H9 (cell line): ENCODE measurements at regions not wholly inside any gene's neighbourhood (a gene's known extent, or its start where the extent isn't known, plus 50 kb on each side); places are given as distances from the start of the nearest gene placed in this dataset.

Experiments
- DNase-seq: peaks from one replicate; pipeline ENCODE4 v3.0.0-alpha.2; 2017
- H2AFZ ChIP-seq: one replicate; pipeline ENCODE4 v1.6.1; 2013; ENCODE audit warnings: mild to moderate bottlenecking, low read length, control low read depth, moderate library complexity
- H2AK5ac ChIP-seq: 2 replicates; pipeline ENCODE4 v1.6.1; 2013; ENCODE audit warnings: low read length, control low read depth, mixed read lengths; ENCODE audit not compliant: insufficient read length
- H2BK120ac ChIP-seq: one replicate; pipeline ENCODE4 v1.6.1; 2013; ENCODE audit warnings: low read depth, mild to moderate bottlenecking, low read length, control low read depth, inconsistent platforms; ENCODE audit not compliant: poor library complexity, severe bottlenecking
- H2BK12ac ChIP-seq: 2 replicates; pipeline ENCODE4 v1.6.1; 2013; ENCODE audit warnings: low read length, control low read depth, mixed read lengths, low read depth; ENCODE audit not compliant: insufficient read length
- H2BK15ac ChIP-seq: 2 replicates; pipeline ENCODE4 v1.6.1; 2013; ENCODE audit warnings: low read depth, low read length, control low read depth
- H2BK20ac ChIP-seq: one replicate; pipeline ENCODE4 v1.6.1; 2013; ENCODE audit warnings: low read depth, mild to moderate bottlenecking, low read length, control low read depth, inconsistent platforms; ENCODE audit not compliant: poor library complexity, severe bottlenecking
- H2BK5ac ChIP-seq: 2 replicates; pipeline ENCODE4 v1.6.1; 2013; ENCODE audit warnings: low read length, control low read depth, mixed read lengths; ENCODE audit not compliant: insufficient read length
- H3K14ac ChIP-seq: 2 replicates; pipeline ENCODE4 v1.6.1; 2013; ENCODE audit warnings: low read length, control low read depth; ENCODE audit not compliant: insufficient read depth
- H3K18ac ChIP-seq: 2 replicates; pipeline ENCODE4 v1.6.1; 2013; ENCODE audit warnings: low read depth, mild to moderate bottlenecking, mixed read lengths, low read length, control low read depth; ENCODE audit not compliant: insufficient read length
- H3K23ac ChIP-seq: 2 replicates; pipeline ENCODE4 v1.6.1; 2013; ENCODE audit warnings: low read length, control low read depth, mixed read lengths, low read depth; ENCODE audit not compliant: insufficient read length
- H3K23me2 ChIP-seq: 2 replicates; pipeline ENCODE4 v1.6.1; 2013; ENCODE audit warnings: low read depth, mild to moderate bottlenecking, mixed read lengths, low read length, control low read depth; ENCODE audit not compliant: insufficient read length, poor library complexity, severe bottlenecking
- H3K27ac ChIP-seq: 2 replicates; pipeline ENCODE4 v1.5.1; 2013; ENCODE audit warnings: low read length, control low read depth, mixed read lengths, low read depth; ENCODE audit not compliant: insufficient read length
- H3K27me3 ChIP-seq: 2 replicates; pipeline ENCODE4 v1.6.1; 2013; ENCODE audit warnings: low read length, control low read depth, inconsistent platforms; ENCODE audit not compliant: insufficient read depth
- H3K4ac ChIP-seq: 2 replicates; pipeline ENCODE4 v1.6.1; 2013; ENCODE audit warnings: low read depth, mild to moderate bottlenecking, control low read depth, inconsistent platforms, low read length, moderate library complexity
- H3K4me1 ChIP-seq: 2 replicates; pipeline ENCODE4 v1.6.1; 2013; ENCODE audit warnings: low read length, control low read depth, inconsistent platforms; ENCODE audit not compliant: insufficient read depth
- H3K4me2 ChIP-seq: 2 replicates; pipeline ENCODE4 v1.6.1; 2013; ENCODE audit warnings: low read length, control low read depth, mixed read lengths; ENCODE audit not compliant: insufficient read length, insufficient read depth
- H3K56ac ChIP-seq: 2 replicates; pipeline ENCODE4 v1.6.1; 2013; ENCODE audit warnings: low read depth, mild to moderate bottlenecking, mixed read lengths, low read length, control low read depth; ENCODE audit not compliant: insufficient read length
- H3K79me1 ChIP-seq: 2 replicates; pipeline ENCODE4 v1.6.1; 2013; ENCODE audit warnings: low read depth, mild to moderate bottlenecking, moderate library complexity, low read length, control low read depth, inconsistent platforms; ENCODE audit not compliant: insufficient read depth, poor library complexity, severe bottlenecking
- H3K79me2 ChIP-seq: 2 replicates; pipeline ENCODE4 v1.6.1; 2013; ENCODE audit warnings: low read length, control low read depth, inconsistent platforms; ENCODE audit not compliant: insufficient read depth
- H3K9ac ChIP-seq: 2 replicates; pipeline ENCODE4 v1.6.1; 2013; ENCODE audit warnings: low read length, control low read depth, mixed read lengths; ENCODE audit not compliant: insufficient read length; ENCODE audit errors: extremely low read depth
- H3K9me3 ChIP-seq: one replicate; pipeline ENCODE4 v1.6.1; 2013; ENCODE audit warnings: low read depth, low read length, inconsistent platforms; ENCODE audit not compliant: control insufficient read depth
- H3T11ph ChIP-seq: one replicate; pipeline ENCODE4 v1.6.1; 2013; ENCODE audit warnings: mild to moderate bottlenecking, low read length, control low read depth, inconsistent platforms
- H4K20me1 ChIP-seq: one replicate; pipeline ENCODE4 v1.6.1; 2013; ENCODE audit not compliant: control insufficient read depth, insufficient read length, insufficient read depth
- H4K5ac ChIP-seq: 2 replicates; pipeline ENCODE4 v1.6.1; 2013; ENCODE audit warnings: low read depth, mild to moderate bottlenecking, mixed read lengths, low read length, control low read depth; ENCODE audit not compliant: insufficient read length
- H4K8ac ChIP-seq: replicated peaks from 2 replicates; pipeline ENCODE4 v1.6.1; 2013; ENCODE audit warnings: low read length, control low read depth, mixed read lengths, low read depth; ENCODE audit not compliant: insufficient read length
- H4K91ac ChIP-seq: 2 replicates; pipeline ENCODE4 v1.6.1; 2013; ENCODE audit warnings: low read depth, mild to moderate bottlenecking, moderate library complexity, mixed read lengths, low read length, control low read depth; ENCODE audit not compliant: insufficient read length
- H3K27ac Mint-ChIP-seq, 3 experiments: 2 replicates in 2 of 3; 3 replicates in 1 of 3; pipeline ENCODE4 v1.8.0; 2020 to 2021; ENCODE audit warnings: mixed read lengths in 3 of 3, mild to moderate bottlenecking in 1 of 3, moderate library complexity in 1 of 3
- H3K27me3 Mint-ChIP-seq: 2 replicates; pipeline ENCODE4 v1.8.0; 2021; ENCODE audit warnings: low read depth, mild to moderate bottlenecking, moderate library complexity, mixed read lengths
- H3K36me3 Mint-ChIP-seq, 3 experiments: 2 replicates in 2 of 3; 3 replicates in 1 of 3; pipeline ENCODE4 v1.8.0; 2020 to 2021; ENCODE audit warnings: low read depth in 3 of 3, mixed read lengths in 3 of 3; ENCODE audit not compliant: insufficient read depth in 1 of 3
- H3K4me1 Mint-ChIP-seq, 2 experiments: 2 replicates each; pipeline ENCODE4 v1.8.0; 2020; ENCODE audit warnings: mixed read lengths in 2 of 2
- H3K4me3 Mint-ChIP-seq, 2 experiments: 2 replicates in 1 of 2; 3 replicates in 1 of 2; pipeline ENCODE4 v1.8.0; 2020 to 2021; ENCODE audit warnings: mild to moderate bottlenecking in 2 of 2, mixed read lengths in 2 of 2, moderate library complexity in 1 of 2
- H3K9me3 Mint-ChIP-seq, 2 experiments: 2 replicates in 1 of 2; 3 replicates in 1 of 2; pipeline ENCODE4 v1.8.0; 2020; ENCODE audit warnings: mild to moderate bottlenecking in 2 of 2, mixed read lengths in 2 of 2, moderate library complexity in 1 of 2
- CTCF ChIP-seq: fragments of 200-600 bp; sonication (generic); conservative IDR thresholded peaks from 3 replicates; pipeline ENCODE4 v1.8.0; 2021; ENCODE audit warnings: antibody characterized with exemption, mild to moderate bottlenecking
- WGBS: extraction: QIAGEN DNeasy Blood & Tissue Kit; methylation state at CpG from one replicate; pipeline ENCODE4 v1.1.7; 2013; ENCODE audit warnings: missing lambda C conversion rate, low lambda C conversion rate, mixed read lengths; ENCODE audit not compliant: insufficient read length; ENCODE audit errors: extremely low coverage; 5-methylcytosine and 5-hydroxymethylcytosine counted together

GRCh38 chr1:220473440-220473839 is 54.5 kb upstream of the MARK1 start:
- no peak overlapping the region for H3K9ac ChIP-seq
- no peak overlapping the region for H3K27ac ChIP-seq
- no peak overlapping the region for H3K4me2 ChIP-seq
- H3T11ph ChIP-seq: no peak overlapping the region
- no peak overlapping the region for H2BK15ac ChIP-seq
- no peak overlapping the region for H3K14ac ChIP-seq
- no peak overlapping the region for H4K8ac ChIP-seq
- H4K5ac ChIP-seq: no peak overlapping the region
- Mint-ChIP-seq H3K36me3 (peaks cover 0 to 4% (median 0%) of the 10 kb centered on the region in 3 experiments; a peak in 2 of 7 replicates), H3K27me3 (no peaks in the 10 kb centered on the region), H3K4me1 (no peaks in the 10 kb centered on the region), H3K4me3 (no peak overlapping the region), H3K9me3 (peaks cover 10 to 12% of the 10 kb centered on the region in 2 experiments; a peak in 4 of 5 replicates), H3K27ac (no peak overlapping the region)
- no peak for TF ChIP-seq CTCF
- H3K23ac ChIP-seq: no peak overlapping the region
- no peak overlapping the region for H3K56ac ChIP-seq
- H2AFZ ChIP-seq: no peak overlapping the region
- DNase-seq: no peak
- H2AK5ac ChIP-seq: no peak overlapping the region
- no peak overlapping the region for H3K4ac ChIP-seq
- H3K4me1 ChIP-seq: no peaks in the 10 kb centered on the region
- H2BK20ac ChIP-seq: no peak overlapping the region
- H2BK5ac ChIP-seq: no peak overlapping the region
- H3K23me2 ChIP-seq: no peaks in the 10 kb centered on the region
- H3K79me1 ChIP-seq: no peaks in the 10 kb centered on the region
- H4K20me1 ChIP-seq: no peaks in the 10 kb centered on the region
- no peaks in the 10 kb centered on the region for H3K79me2 ChIP-seq
- H4K91ac ChIP-seq: no peak overlapping the region
- no peaks in the 10 kb centered on the region for H3K9me3 ChIP-seq
- WGBS: no CpG with 5 or more reads among the region's 2 CpGs
- H3K18ac ChIP-seq: no peak overlapping the region
- H2BK120ac ChIP-seq: no peak overlapping the region
- H2BK12ac ChIP-seq: no peak overlapping the region
- no peaks in the 10 kb centered on the region for H3K27me3 ChIP-seq
